ENCODE measurements at regions not wholly inside any gene's neighbourhood (a gene's known extent, or its start where the extent isn't known, plus 50 kb on each side); places are given as distances from the start of the nearest gene placed in this dataset.

GRCh38 chr11:23490557-23491235 is 630.4 kb upstream of the CCDC179 start:
- DNase-seq: no peak

- DNase-seq: no peak
Observed at GRCh38 chr11:23494981-23495380, 634.7 kb upstream of the CCDC179 start.

- DNase-seq: no peak
Observed at GRCh38 chr11:23496340-23496739, 636.1 kb upstream of the CCDC179 start.

- DNase-seq: no peak
Observed at GRCh38 chr11:23497040-23497439, 636.8 kb upstream of the CCDC179 start.

- no peak for DNase-seq
Observed at GRCh38 chr11:23502389-23502788, 642.1 kb upstream of the CCDC179 start.

GRCh38 chr11:23502826-23503225 is 642.6 kb upstream of the CCDC179 start:
- no peak for DNase-seq

GRCh38 chr11:23509023-23509422 is 648.7 kb upstream of the CCDC179 start:
- no peak for DNase-seq

GRCh38 chr11:23509821-23510220 is 649.5 kb upstream of the CCDC179 start:
- DNase-seq: no peak

GRCh38 chr11:23519194-23519593 is 658.9 kb upstream of the CCDC179 start:
- DNase-seq: no peak

- no peak for DNase-seq
Observed at GRCh38 chr11:23520226-23520960, 660.1 kb upstream of the CCDC179 start.

GRCh38 chr11:23536907-23537306 is 676.6 kb upstream of the CCDC179 start:
- no peak for DNase-seq

- DNase-seq: no peak
Observed at GRCh38 chr11:23539556-23539955, 679.3 kb upstream of the CCDC179 start.

- peak in 1 of 2 experiments; percentile 53 for DNase-seq
Observed at GRCh38 chr11:23540101-23540561, 679.9 kb upstream of the CCDC179 start.

- no peak for DNase-seq
Observed at GRCh38 chr11:23542189-23542588, 681.9 kb upstream of the CCDC179 start.

GRCh38 chr11:23542816-23543215 is 682.5 kb upstream of the CCDC179 start:
- no peak for DNase-seq

- DNase-seq: no peak
Observed at GRCh38 chr11:23543651-23544222, 683.5 kb upstream of the CCDC179 start.

- DNase-seq: no peak
Observed at GRCh38 chr11:23551706-23552105, 691.4 kb upstream of the CCDC179 start.

- no peak for DNase-seq
Observed at GRCh38 chr11:23554002-23554401, 693.7 kb upstream of the CCDC179 start.

- DNase-seq: no peak
Observed at GRCh38 chr11:23555085-23555484, 694.8 kb upstream of the CCDC179 start.

GRCh38 chr11:23556163-23556750 is 696.0 kb upstream of the CCDC179 start:
- no peak for DNase-seq

- no peak for DNase-seq
Observed at GRCh38 chr11:23563591-23563990, 703.3 kb upstream of the CCDC179 start.

- DNase-seq: no peak
Observed at GRCh38 chr11:23564370-23564769, 704.1 kb upstream of the CCDC179 start.

- no peak for DNase-seq
Observed at GRCh38 chr11:23569134-23569533, 708.9 kb upstream of the CCDC179 start.

- DNase-seq: no peak
Observed at GRCh38 chr11:23569547-23569946, 709.3 kb upstream of the CCDC179 start.

Data from SW 1271 (cell line).